ENCODE measurements at regions not wholly inside any gene's neighbourhood (a gene's known extent, or its start where the extent isn't known, plus 50 kb on each side); places are given as distances from the start of the nearest gene placed in this dataset.

- Mint-ChIP-seq H3K4me1 (no peaks in the 10 kb centered on the region), H3K4me3 (no peak overlapping the region), H3K27ac (no peak overlapping the region), H3K27me3 (peaks cover 22% of the 10 kb centered on the region), H3K9me3 (no peaks in the 10 kb centered on the region)
- DNase-seq: no peak
- no peak for ATAC-seq
These were observed 51.8 kb upstream of the IPO5 start for GRCh38 chr13:97901716-97902115.
